LNCaP clone FGC (cell line): ENCODE measurements at regions not wholly inside any gene's neighbourhood (a gene's known extent, or its start where the extent isn't known, plus 50 kb on each side); places are given as distances from the start of the nearest gene placed in this dataset.

ENCODE experiments used
- DNase-seq: peaks from one replicate; pipeline ENCODE4 v3.0.0-alpha.2; 2011; ENCODE audit warnings: low read depth
- H3K4me3 ChIP-seq: 2 replicates; pipeline ENCODE4 v1.5.1; 2011; ENCODE audit warnings: mild to moderate bottlenecking, low read depth, low read length, control low read depth
- TF ChIP-seq, protein P1 (sequence below): IDR thresholded peaks from 2 replicates; pipeline ENCODE4 v1.5.1; 2012; ENCODE audit warnings: mild to moderate bottlenecking; ENCODE audit not compliant: control insufficient read depth, insufficient read depth; ENCODE audit errors: extremely low read depth

GRCh38 chr2:217386041-217386440 lies 526.2 kb upstream of the TNP1 start:
- TF ChIP-seq, protein P1, sequence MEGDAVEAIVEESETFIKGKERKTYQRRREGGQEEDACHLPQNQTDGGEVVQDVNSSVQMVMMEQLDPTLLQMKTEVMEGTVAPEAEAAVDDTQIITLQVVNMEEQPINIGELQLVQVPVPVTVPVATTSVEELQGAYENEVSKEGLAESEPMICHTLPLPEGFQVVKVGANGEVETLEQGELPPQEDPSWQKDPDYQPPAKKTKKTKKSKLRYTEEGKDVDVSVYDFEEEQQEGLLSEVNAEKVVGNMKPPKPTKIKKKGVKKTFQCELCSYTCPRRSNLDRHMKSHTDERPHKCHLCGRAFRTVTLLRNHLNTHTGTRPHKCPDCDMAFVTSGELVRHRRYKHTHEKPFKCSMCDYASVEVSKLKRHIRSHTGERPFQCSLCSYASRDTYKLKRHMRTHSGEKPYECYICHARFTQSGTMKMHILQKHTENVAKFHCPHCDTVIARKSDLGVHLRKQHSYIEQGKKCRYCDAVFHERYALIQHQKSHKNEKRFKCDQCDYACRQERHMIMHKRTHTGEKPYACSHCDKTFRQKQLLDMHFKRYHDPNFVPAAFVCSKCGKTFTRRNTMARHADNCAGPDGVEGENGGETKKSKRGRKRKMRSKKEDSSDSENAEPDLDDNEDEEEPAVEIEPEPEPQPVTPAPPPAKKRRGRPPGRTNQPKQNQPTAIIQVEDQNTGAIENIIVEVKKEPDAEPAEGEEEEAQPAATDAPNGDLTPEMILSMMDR, result no peak
- H3K4me3 ChIP-seq, result no peak overlapping the region
- no peak for DNase-seq

DNA sequence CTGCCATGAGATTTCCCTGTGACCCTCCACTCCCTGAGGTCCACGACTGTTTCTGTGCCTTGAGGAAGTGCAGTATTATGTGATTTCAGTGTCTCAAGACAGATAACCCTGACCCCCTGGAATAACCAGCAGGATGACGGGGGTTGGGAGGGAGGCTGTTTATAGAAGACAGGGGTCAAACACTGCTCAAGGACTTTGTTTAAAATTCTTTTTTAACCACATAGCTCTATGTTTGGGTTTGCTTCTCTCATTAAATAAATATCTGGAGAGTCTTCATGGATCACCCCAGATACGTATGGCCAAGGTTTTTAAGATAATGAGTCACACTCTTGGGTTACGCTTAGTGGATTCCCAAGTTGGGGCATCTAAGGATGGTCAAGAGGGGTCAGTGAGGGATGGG lies 523.8 kb upstream of the TNP1 start:
- H3K4me3 ChIP-seq, result no peak overlapping the region
- TF ChIP-seq, protein P1, result no peak
- no peak for DNase-seq

GRCh38 chr2:217382794-217383193 lies 522.9 kb upstream of the TNP1 start:
- TF ChIP-seq, protein P1, result no peak
- H3K4me3 ChIP-seq, result no peak overlapping the region
- no peak for DNase-seq

DNA sequence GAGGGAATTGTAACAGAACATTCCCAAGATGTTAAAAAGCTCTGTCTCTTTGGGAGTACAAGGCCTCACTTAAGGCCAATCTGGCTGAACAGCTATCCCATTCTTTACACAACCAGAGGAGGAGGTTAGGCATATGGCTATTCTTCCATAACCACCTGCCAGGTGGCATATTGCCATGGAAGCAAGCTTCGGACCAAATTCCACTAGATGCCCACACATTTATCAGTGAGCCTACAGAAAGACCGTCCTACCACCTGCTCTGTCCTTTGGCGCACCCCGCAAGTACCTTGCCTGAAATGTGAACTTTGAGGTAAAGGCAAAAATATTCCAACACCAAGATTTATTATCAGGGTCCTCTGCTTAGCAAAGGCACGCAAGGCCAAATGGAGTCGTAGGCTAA lies 519.9 kb upstream of the TNP1 start:
- H3K4me3 ChIP-seq, result no peak overlapping the region
- DNase-seq, result no peak
- TF ChIP-seq, protein P1, result no peak

- no peak for DNase-seq
- no peak overlapping the region for H3K4me3 ChIP-seq
Observed at GRCh38 chr2:217372794-217373193, 512.9 kb upstream of the TNP1 start.

GRCh38 chr2:217371781-217372213 lies 511.9 kb upstream of the TNP1 start:
- no peak for DNase-seq
- H3K4me3 ChIP-seq, result no peak overlapping the region
- TF ChIP-seq, protein P1, result no peak

More at GRCh38 chr2:217372794-217373193, 512.9 kb upstream of the TNP1 start:
- TF ChIP-seq, protein P1, result no peak

DNA sequence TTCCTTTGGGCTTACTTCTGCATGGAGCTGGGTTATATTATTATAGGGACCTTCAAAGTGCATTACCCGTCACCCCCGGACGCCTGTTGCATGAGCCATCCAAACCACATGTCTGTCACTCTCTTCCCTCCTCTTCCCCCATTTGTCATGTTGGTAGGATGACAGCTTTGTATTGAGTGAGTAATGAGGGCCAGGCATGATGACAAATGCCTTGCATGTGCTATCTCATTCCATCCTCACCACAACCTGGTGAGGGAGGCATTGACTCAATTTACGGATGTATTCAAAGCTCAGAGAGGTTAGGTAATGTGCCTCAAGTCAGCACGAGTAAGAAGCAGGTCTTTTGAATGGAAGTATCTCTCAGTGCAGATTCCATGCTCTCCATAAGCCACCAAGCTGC lies 510.5 kb upstream of the TNP1 start:
- no peak for DNase-seq

More for the DNA sequence above, 510.5 kb upstream of the TNP1 start:
- TF ChIP-seq, protein P1, result no peak
- no peak overlapping the region for H3K4me3 ChIP-seq
